Bronchial epithelial cell (primary cell): ENCODE measurements at regions not wholly inside any gene's neighbourhood (a gene's known extent, or its start where the extent isn't known, plus 50 kb on each side); places are given as distances from the start of the nearest gene placed in this dataset.

ENCODE experiments used
- DNase-seq: peaks from one replicate; pipeline ENCODE4 v3.0.0-alpha.2; 2010; ENCODE audit warnings: low read depth
- FAIRE-seq: peaks from 2 replicates; lab custom pipeline; 2011; peaks lifted over from hg19 to GRCh38; lab: Jason Lieb, UNC
- H3K27me3 ChIP-seq: 2 replicates; pipeline ENCODE4 v1.5.1; 2011; ENCODE audit warnings: low read length; ENCODE audit not compliant: control insufficient read depth, insufficient read depth
- H3K36me3 ChIP-seq: 2 replicates; pipeline ENCODE4 v1.5.1; 2011; ENCODE audit warnings: low read length; ENCODE audit not compliant: control insufficient read depth, insufficient read depth
- H3K4me3 ChIP-seq: 2 replicates; pipeline ENCODE4 v1.5.1; 2011; ENCODE audit warnings: mild to moderate bottlenecking, low read depth, low read length, control low read depth
- CTCF ChIP-seq: IDR thresholded peaks from 2 replicates; pipeline ENCODE4 v1.5.1; 2011; ENCODE audit warnings: mild to moderate bottlenecking, moderate library complexity, low read length, control low read depth, inconsistent platforms; ENCODE audit not compliant: insufficient read depth, severe bottlenecking

GRCh38 chr7:155138204-155138603, 68.1 kb downstream of the HTR5A start:
- H3K36me3 ChIP-seq, result no peaks in the 10 kb centered on the region
- no peak for TF ChIP-seq CTCF
- H3K27me3 ChIP-seq, result no peaks in the 10 kb centered on the region
- FAIRE-seq (no peak), DNase-seq (no peak)
- no peak overlapping the region for H3K4me3 ChIP-seq

- H3K27me3 ChIP-seq, result no peaks in the 10 kb centered on the region
- no peak for TF ChIP-seq CTCF
- no peak for FAIRE-seq
- DNase-seq, result no peak
- H3K4me3 ChIP-seq, result no peak overlapping the region
- no peaks in the 10 kb centered on the region for H3K36me3 ChIP-seq
Measured at GRCh38 chr7:155141562-155141961, 71.4 kb downstream of the HTR5A start.

- Histone ChIP-seq H3K36me3 (no peaks in the 10 kb centered on the region), H3K4me3 (no peak overlapping the region), H3K27me3 (no peaks in the 10 kb centered on the region)
- DNase-seq (no peak), FAIRE-seq (no peak)
- TF ChIP-seq CTCF, result no peak
Measured at GRCh38 chr7:155143381-155143780, 73.3 kb downstream of the HTR5A start.

GRCh38 chr7:155144371-155144770, 74.2 kb downstream of the HTR5A start:
- FAIRE-seq, result no peak
- Histone ChIP-seq H3K4me3 (no peak overlapping the region), H3K27me3 (no peaks in the 10 kb centered on the region), H3K36me3 (no peaks in the 10 kb centered on the region)
- DNase-seq, result no peak
- TF ChIP-seq CTCF, result no peak

GRCh38 chr7:155145477-155146255, 75.5 kb downstream of the HTR5A start:
- H3K36me3 ChIP-seq, result no peaks in the 10 kb centered on the region
- peak; percentile 18 for FAIRE-seq
- no peak for DNase-seq
- no peak overlapping the region for H3K4me3 ChIP-seq
- no peaks in the 10 kb centered on the region for H3K27me3 ChIP-seq
- TF ChIP-seq CTCF, result no peak

GRCh38 chr7:155147172-155147571, 77.0 kb downstream of the HTR5A start:
- Histone ChIP-seq H3K27me3 (no peaks in the 10 kb centered on the region), H3K4me3 (no peak overlapping the region)
- no peak for FAIRE-seq

More at GRCh38 chr7:155147172-155147571, 77.0 kb downstream of the HTR5A start:
- no peaks in the 10 kb centered on the region for H3K36me3 ChIP-seq
- no peak for TF ChIP-seq CTCF
- no peak for DNase-seq
